ENCODE measurements at regions not wholly inside any gene's neighbourhood (a gene's known extent, or its start where the extent isn't known, plus 50 kb on each side); places are given as distances from the start of the nearest gene placed in this dataset.

GRCh38 chr10:131848741-131849590 lies 51.8 kb upstream of the PPP2R2D start:
- DNase-seq (no peak), ATAC-seq (no peak)
- H3K36me3 Mint-ChIP-seq (ENCODE audit: low read depth): no peaks in the 10 kb centered on the region
- H3K27me3 Mint-ChIP-seq: no peaks in the 10 kb centered on the region
- POLR2A ChIA-PET: no interaction called here
- no peak for TF ChIP-seq CTCF (IDR thresholded peaks at IDR 0.05)
- no peak overlapping the region for H3K4me3 Mint-ChIP-seq
- no peaks in the 10 kb centered on the region for H3K4me1 Mint-ChIP-seq (ENCODE audit: low read depth)
- intact Hi-C loops (cut with micrococcal nuclease): no loop called here
- CTCF ChIA-PET: no interaction called here
- H3K27ac Mint-ChIP-seq: no peak overlapping the region
- H3K9me3 Mint-ChIP-seq: peaks cover 4% of the 10 kb centered on the region

GRCh38 chr10:131849591-131850382 lies 51.0 kb upstream of the PPP2R2D start:
- POLR2A ChIA-PET: no interaction called here
- CTCF ChIA-PET: no interaction called here
- no peak for ATAC-seq
- H3K36me3 Mint-ChIP-seq (ENCODE audit: low read depth): no peaks in the 10 kb centered on the region
- H3K4me1 Mint-ChIP-seq (ENCODE audit: low read depth): no peaks in the 10 kb centered on the region
- H3K27ac Mint-ChIP-seq: no peak overlapping the region
- intact Hi-C loops (cut with micrococcal nuclease): no loop called here
- no peak for TF ChIP-seq CTCF (IDR thresholded peaks at IDR 0.05)
- no peak overlapping the region for H3K4me3 Mint-ChIP-seq
- DNase-seq: no peak
- H3K27me3 Mint-ChIP-seq: no peaks in the 10 kb centered on the region
- peaks cover 4% of the 10 kb centered on the region for H3K9me3 Mint-ChIP-seq

GRCh38 chr10:131850383-131850870 lies 50.4 kb upstream of the PPP2R2D start:
- intact Hi-C loops (cut with micrococcal nuclease): no loop called here
- H3K36me3 Mint-ChIP-seq (ENCODE audit: low read depth): no peaks in the 10 kb centered on the region
- no peaks in the 10 kb centered on the region for H3K4me1 Mint-ChIP-seq (ENCODE audit: low read depth)
- DNase-seq (no peak), ATAC-seq (no peak)
- peaks cover 4% of the 10 kb centered on the region for H3K9me3 Mint-ChIP-seq
- no peaks in the 10 kb centered on the region for H3K27me3 Mint-ChIP-seq
- POLR2A ChIA-PET: no interaction called here
- no peak overlapping the region for H3K4me3 Mint-ChIP-seq
- TF ChIP-seq CTCF (IDR thresholded peaks at IDR 0.05): no peak
- H3K27ac Mint-ChIP-seq: no peak overlapping the region
- CTCF ChIA-PET: no interaction called here
